ENCODE measurements at regions not wholly inside any gene's neighbourhood (a gene's known extent, or its start where the extent isn't known, plus 50 kb on each side); places are given as distances from the start of the nearest gene placed in this dataset.

GRCh38 chr9:119963798-119964372 is 594.6 kb upstream of the BRINP1 start:
- Histone ChIP-seq H3K9me3 (ENCODE audit: control insufficient read depth, insufficient read depth, low read depth, low read length) (no peaks in the 10 kb centered on the region), H3K36me3 (ENCODE audit: control insufficient read depth, insufficient read depth, low read length) (no peaks in the 10 kb centered on the region), H3K4me3 (ENCODE audit: low read depth in 2 of 2, low read length in 2 of 2) (no peak overlapping the region), H3K27ac (ENCODE audit: low read length) (peak overlapping the region; percentile 70; the same call in 1 of the 2 replicates), H3K27me3 (ENCODE audit: control insufficient read depth, insufficient read depth, low read length) (no peaks in the 10 kb centered on the region), H3K4me1 (ENCODE audit: control insufficient read depth, insufficient read depth, low read length) (peaks cover 8% of the 10 kb centered on the region)
- TF ChIP-seq REST (IDR thresholded peaks at IDR 0.05; ENCODE audit: insufficient read depth in 1 of 2, low read depth in 2 of 2, low read length in 1 of 2): no peak
- TF ChIP-seq CTCF (IDR thresholded peaks at IDR 0.05): no peak
- in situ Hi-C loops (cut with HindIII; ENCODE audit: low pct_unique_long_range_greater_than_20kb, low sequenced_read_pairs) (no loop called here), intact Hi-C loops (cut with micrococcal nuclease; ENCODE audit: unreplicated experiment) (loop anchor here (10.0 kb wide), 1 partner anchor 381 kb away; no protein-coding TSS in a partner anchor)
- no peak for DNase-seq (ENCODE audit: low read depth, low spot score)
- BruUV-seq (replicated peaks): no TSS peak
- peak; percentile 92 for ATAC-seq
- POLR2A ChIA-PET: no interaction called here
- CTCF ChIA-PET: interaction anchor here (0.7 kb wide), 1 partner anchor 116 kb away, joined by 4 read pairs; no protein-coding TSS in a partner anchor

GRCh38 chr9:119963258-119963797 is 594.1 kb upstream of the BRINP1 start:
- POLR2A ChIA-PET: no interaction called here
- CTCF ChIA-PET: no interaction called here
- Histone ChIP-seq H3K27me3 (ENCODE audit: control insufficient read depth, insufficient read depth, low read length) (no peaks in the 10 kb centered on the region), H3K4me1 (ENCODE audit: control insufficient read depth, insufficient read depth, low read length) (peaks cover 8% of the 10 kb centered on the region), H3K27ac (ENCODE audit: low read length) (peak overlapping the region; percentile 61), H3K36me3 (ENCODE audit: control insufficient read depth, insufficient read depth, low read length) (no peaks in the 10 kb centered on the region), H3K4me3 (ENCODE audit: low read depth in 2 of 2, low read length in 2 of 2) (no peak overlapping the region), H3K9me3 (ENCODE audit: control insufficient read depth, insufficient read depth, low read depth, low read length) (no peaks in the 10 kb centered on the region)
- peak; percentile 83 for ATAC-seq
- in situ Hi-C loops (cut with HindIII; ENCODE audit: low pct_unique_long_range_greater_than_20kb, low sequenced_read_pairs): no loop called here
- intact Hi-C loops (cut with micrococcal nuclease; ENCODE audit: unreplicated experiment): loop anchor here (10.0 kb wide), 1 partner anchor 381 kb away; no protein-coding TSS in a partner anchor
- BruUV-seq (replicated peaks): no TSS peak
- no peak for TF ChIP-seq TCF7L2 (IDR thresholded peaks at IDR 0.05; ENCODE audit: low read depth, low read length)
- TF ChIP-seq POLR2AphosphoS5 (IDR thresholded peaks at IDR 0.05; ENCODE audit: low read depth, low read length): no peak
- no peak for TF ChIP-seq REST (IDR thresholded peaks at IDR 0.05; ENCODE audit: insufficient read depth in 1 of 2, low read depth in 2 of 2, low read length in 1 of 2)
- TF ChIP-seq SIN3A (IDR thresholded peaks at IDR 0.05; ENCODE audit: borderline replicate concordance, insufficient read depth, low read depth, low read length): no peak
- TF ChIP-seq CTCF (IDR thresholded peaks at IDR 0.05): no peak
- DNase-seq (ENCODE audit: low read depth, low spot score): no peak
